Keratinocyte (primary cell): ENCODE measurements at regions not wholly inside any gene's neighbourhood (a gene's known extent, or its start where the extent isn't known, plus 50 kb on each side); places are given as distances from the start of the nearest gene placed in this dataset.

Experiments used
- DNase-seq: peaks from one replicate; pipeline ENCODE4 v3.0.0-alpha.2; 2011; ENCODE audit warnings: low read depth, missing footprints, low spot score
- FAIRE-seq: peaks from 2 replicates; lab custom pipeline; 2011; peaks lifted over from hg19 to GRCh38; lab: Jason Lieb, UNC
- H2AFZ ChIP-seq: 2 replicates; pipeline ENCODE4 v1.6.0; 2012; ENCODE audit warnings: low read length, control low read depth, inconsistent platforms; ENCODE audit not compliant: control insufficient read depth
- H3K27ac ChIP-seq: 2 replicates; pipeline ENCODE4 v1.5.1; 2011; ENCODE audit warnings: low read length; ENCODE audit not compliant: control insufficient read depth, insufficient read depth
- H3K27me3 ChIP-seq: 3 replicates; pipeline ENCODE4 v1.6.0; 2011; ENCODE audit warnings: low read length; ENCODE audit not compliant: control insufficient read depth, insufficient read depth; ENCODE audit errors: extremely low read depth
- H3K36me3 ChIP-seq, 2 experiments: 2 replicates in 1 of 2; 3 replicates in 1 of 2; pipeline ENCODE4 v1.5.1; 2011; ENCODE audit warnings: low read length in 2 of 2, mild to moderate bottlenecking in 1 of 2; ENCODE audit not compliant: control insufficient read depth in 2 of 2, insufficient read depth in 2 of 2; ENCODE audit errors: extremely low read depth in 1 of 2
- H3K4me1 ChIP-seq: 3 replicates; pipeline ENCODE4 v1.5.1; 2011; ENCODE audit warnings: low read length; ENCODE audit not compliant: control insufficient read depth, insufficient read depth; ENCODE audit errors: extremely low read depth
- H3K4me2 ChIP-seq: 3 replicates; pipeline ENCODE4 v1.6.0; 2011; ENCODE audit warnings: low read depth, low read length; ENCODE audit not compliant: control insufficient read depth, insufficient read depth; ENCODE audit errors: extremely low read depth
- H3K4me3 ChIP-seq, 3 experiments: fragments of 200-600 bp in 1 of 3; sonication (generic) in 1 of 3; 2 replicates in 2 of 3; 3 replicates in 1 of 3; pipeline ENCODE4 v1.5.1; 2011 to 2016; ENCODE audit warnings: low read length in 3 of 3, mild to moderate bottlenecking in 3 of 3, control low read depth in 2 of 3, inconsistent platforms in 1 of 3, low read depth in 1 of 3, mixed read lengths in 1 of 3, mixed run types in 1 of 3, moderate library complexity in 1 of 3; ENCODE audit not compliant: control insufficient read depth in 2 of 3, insufficient read depth in 2 of 3; ENCODE audit errors: extremely low read depth in 1 of 3
- H3K79me2 ChIP-seq: 2 replicates; pipeline ENCODE4 v1.6.0; 2012; ENCODE audit warnings: low read length; ENCODE audit not compliant: control insufficient read depth, insufficient read depth
- H3K9ac ChIP-seq: 3 replicates; pipeline ENCODE4 v1.6.0; 2011; ENCODE audit warnings: low read length; ENCODE audit not compliant: control insufficient read depth, insufficient read depth; ENCODE audit errors: extremely low read depth
- H3K9me1 ChIP-seq: 3 replicates; pipeline ENCODE4 v1.6.0; 2011; ENCODE audit warnings: low read length; ENCODE audit not compliant: control insufficient read depth, insufficient read depth; ENCODE audit errors: extremely low read depth
- H3K9me3 ChIP-seq: 2 replicates; pipeline ENCODE4 v1.5.1; 2012; ENCODE audit warnings: low read depth, low read length; ENCODE audit not compliant: control insufficient read depth
- H4K20me1 ChIP-seq: 3 replicates; pipeline ENCODE4 v1.6.0; 2011; ENCODE audit warnings: low read length; ENCODE audit not compliant: control insufficient read depth, insufficient read depth; ENCODE audit errors: extremely low read depth
- CTCF ChIP-seq, 3 experiments: IDR thresholded peaks in 1 of 3; conservative IDR thresholded peaks in 1 of 3; optimal IDR thresholded peaks in 1 of 3; 2 replicates in 2 of 3; 3 replicates in 1 of 3; pipeline versions ENCODE3 to v1.5.1; 2011; ENCODE audit warnings: low read length in 3 of 3, mild to moderate bottlenecking in 3 of 3, moderate library complexity in 2 of 3, control low read depth in 1 of 3, inconsistent platforms in 1 of 3; ENCODE audit not compliant: insufficient read depth in 2 of 3; ENCODE audit errors: extremely low read depth in 1 of 3
- EZH2 ChIP-seq: IDR thresholded peaks from one replicate; pipeline ENCODE4 v1.6.1; 2012; ENCODE audit warnings: inconsistent platforms, mild to moderate bottlenecking, low read length, moderate library complexity
- dilution Hi-C: fragments of 300-500 bp; cut with MboI; formaldehyde crosslinking; loops from one replicate; pipeline ENCODE4 v1.7.0; 2020; ENCODE audit warnings: low sequenced_read_pairs; ENCODE audit not compliant: extremely low pct_ligation_motif_present

- DNase-seq (no peak), FAIRE-seq (no peak)
- Histone ChIP-seq H3K4me3 (no peak overlapping the region), H3K9ac (no peak overlapping the region), H4K20me1 (no peaks in the 10 kb centered on the region), H3K9me1 (no peaks in the 10 kb centered on the region), H3K4me2 (no peak overlapping the region), H3K27ac (no peak overlapping the region), H2AFZ (no peak overlapping the region), H3K4me1 (no peaks in the 10 kb centered on the region), H3K27me3 (no peaks in the 10 kb centered on the region), H3K36me3 (no peaks in the 10 kb centered on the region), H3K9me3 (no peaks in the 10 kb centered on the region), H3K79me2 (no peaks in the 10 kb centered on the region)
- dilution Hi-C loops: no loop called here
- no peak for TF ChIP-seq CTCF (optimal IDR thresholded peaks at IDR 0.05 in 1 of 3, IDR thresholded peaks at IDR 0.05 in 1 of 3, conservative IDR thresholded peaks at IDR 0.05 in 1 of 3; ENCODE audit: extremely low read depth in 1 of 3, insufficient read depth in 2 of 3, low read length in 3 of 3)
- no peak for TF ChIP-seq EZH2
These were observed 76.6 kb upstream of the DDX18 start for GRCh38 chr2:117737846-117738245.

GRCh38 chr2:117738991-117739839 lies 75.3 kb upstream of the DDX18 start:
- Histone ChIP-seq H3K36me3 (no peaks in the 10 kb centered on the region), H3K9ac (no peak overlapping the region), H3K4me3 (no peak overlapping the region), H3K79me2 (no peaks in the 10 kb centered on the region), H3K4me1 (no peaks in the 10 kb centered on the region), H2AFZ (no peak overlapping the region), H3K4me2 (no peak overlapping the region), H3K27me3 (no peaks in the 10 kb centered on the region), H3K9me1 (no peaks in the 10 kb centered on the region), H3K27ac (no peak overlapping the region), H3K9me3 (no peaks in the 10 kb centered on the region), H4K20me1 (no peaks in the 10 kb centered on the region)
- DNase-seq (no peak), FAIRE-seq (no peak)
- dilution Hi-C loops: no loop called here
- TF ChIP-seq CTCF (optimal IDR thresholded peaks at IDR 0.05 in 1 of 3, IDR thresholded peaks at IDR 0.05 in 1 of 3, conservative IDR thresholded peaks at IDR 0.05 in 1 of 3; ENCODE audit: extremely low read depth in 1 of 3, insufficient read depth in 2 of 3, low read length in 3 of 3) (no peak), EZH2 (no peak)
